GM23338 (cell line): ENCODE measurements at regions not wholly inside any gene's neighbourhood (a gene's known extent, or its start where the extent isn't known, plus 50 kb on each side); places are given as distances from the start of the nearest gene placed in this dataset.

Source experiments
- ATAC-seq: fragments of 200-7000 bp; cut with Tn5 transposase; 3 replicates; pipeline ENCODE4 v1.9.1; 2020
- DNase-seq: peaks from one replicate; pipeline ENCODE4 v3.0.0-alpha.2; 2015; ENCODE audit warnings: low spot score
- H2AFZ ChIP-seq: fragments of 200-600 bp; sonication (generic); 2 replicates; pipeline ENCODE4 v1.8.0; 2016; ENCODE audit warnings: antibody characterized with exemption, mild to moderate bottlenecking, moderate library complexity
- H3F3A ChIP-seq: fragments of 200-600 bp; sonication (generic); replicated peaks from 2 replicates; pipeline ENCODE4 v1.8.0; 2017; ENCODE audit warnings: antibody characterized with exemption, mixed run types, low read depth
- H3K27ac ChIP-seq: fragments of 200-600 bp; sonication (generic); 2 replicates; pipeline ENCODE4 v1.6.1; 2016; ENCODE audit warnings: low read depth
- H3K27me3 ChIP-seq: fragments of 200-600 bp; sonication (generic); 2 replicates; pipeline ENCODE4 v1.8.0; 2016; ENCODE audit warnings: mild to moderate bottlenecking, mixed run types, moderate library complexity; ENCODE audit not compliant: insufficient read depth
- H3K36me3 ChIP-seq: fragments of 200-600 bp; sonication (generic); 2 replicates; pipeline ENCODE4 v1.8.0; 2016; ENCODE audit warnings: mild to moderate bottlenecking; ENCODE audit not compliant: insufficient read depth
- H3K4me1 ChIP-seq: fragments of 200-600 bp; sonication (generic); 2 replicates; pipeline ENCODE4 v1.8.0; 2016; ENCODE audit warnings: mild to moderate bottlenecking, moderate library complexity; ENCODE audit not compliant: insufficient read depth
- H3K4me2 ChIP-seq: fragments of 200-600 bp; sonication (generic); 2 replicates; pipeline ENCODE4 v1.7.1; 2017; ENCODE audit warnings: mixed run types
- H3K4me3 ChIP-seq: fragments of 200-600 bp; sonication (generic); 2 replicates; pipeline ENCODE4 v1.6.1; 2016; ENCODE audit warnings: mixed run types
- H3K79me2 ChIP-seq: fragments of 200-600 bp; sonication (generic); replicated peaks from 2 replicates; pipeline ENCODE4 v1.8.0; 2017; ENCODE audit warnings: mild to moderate bottlenecking; ENCODE audit not compliant: insufficient read depth
- H3K9me2 ChIP-seq: fragments of 200-600 bp; sonication (generic); 2 replicates; pipeline ENCODE4 v1.8.0; 2017; ENCODE audit not compliant: insufficient read depth
- H4K20me1 ChIP-seq: fragments of 200-600 bp; sonication (generic); replicated peaks from 2 replicates; pipeline ENCODE4 v1.8.0; 2017; ENCODE audit warnings: mild to moderate bottlenecking; ENCODE audit not compliant: insufficient read depth
- H3K27ac Mint-ChIP-seq: 2 replicates; pipeline ENCODE4 v1.8.0; 2020; ENCODE audit warnings: inconsistent platforms, mild to moderate bottlenecking, moderate library complexity, mixed read lengths
- H3K27me3 Mint-ChIP-seq: 3 replicates; pipeline ENCODE4 v1.8.0; 2022; ENCODE audit warnings: low read depth, mild to moderate bottlenecking, moderate library complexity, mixed read lengths, inconsistent platforms; ENCODE audit not compliant: insufficient read depth, poor library complexity
- H3K36me3 Mint-ChIP-seq: 3 replicates; pipeline ENCODE4 v1.8.0; 2021; ENCODE audit warnings: low read depth, mild to moderate bottlenecking, inconsistent platforms, moderate library complexity, mixed read lengths
- H3K4me1 Mint-ChIP-seq: 3 replicates; pipeline ENCODE4 v1.8.0; 2020; ENCODE audit warnings: mild to moderate bottlenecking, inconsistent platforms, mixed read lengths
- H3K4me3 Mint-ChIP-seq: 3 replicates; pipeline ENCODE4 v1.8.0; 2021; ENCODE audit warnings: moderate library complexity, mild to moderate bottlenecking, inconsistent platforms, mixed read lengths
- H3K9me3 Mint-ChIP-seq: 3 replicates; pipeline ENCODE4 v1.8.0; 2020; ENCODE audit warnings: moderate library complexity, mild to moderate bottlenecking, inconsistent platforms, mixed read lengths
- CREB1 ChIP-seq: fragments of 250-450 bp; sonication (Bioruptor Pico); IDR thresholded peaks from 2 replicates; pipeline ENCODE4 v1.5.0; 2020; ENCODE audit warnings: low read depth, mild to moderate bottlenecking, moderate library complexity
- ETS1 ChIP-seq: IDR thresholded peaks from 2 replicates; pipeline ENCODE4 v1.6.1; 2016; ENCODE audit warnings: antibody characterized with exemption
- EZH2 ChIP-seq: fragments of 200-600 bp; sonication (generic); IDR thresholded peaks from one replicate; pipeline ENCODE4 v1.8.0; 2017; ENCODE audit warnings: antibody characterized with exemption, mild to moderate bottlenecking, low read depth; ENCODE audit not compliant: unreplicated experiment
- EZH2phosphoT487 ChIP-seq: fragments of 200-600 bp; sonication (generic); IDR thresholded peaks from one replicate; pipeline ENCODE4 v1.8.1; 2018; ENCODE audit warnings: antibody characterized with exemption; ENCODE audit not compliant: unreplicated experiment
- JUNB ChIP-seq: IDR thresholded peaks from one replicate; pipeline ENCODE4 v1.6.1; 2016; ENCODE audit warnings: antibody characterized with exemption; ENCODE audit not compliant: unreplicated experiment
- POLR2AphosphoS5 ChIP-seq: IDR thresholded peaks from 2 replicates; pipeline ENCODE4 v1.6.1; 2016; ENCODE audit warnings: antibody characterized with exemption, low read depth
- STAT1 ChIP-seq: IDR thresholded peaks from one replicate; pipeline ENCODE4 v1.6.1; 2016; ENCODE audit warnings: antibody characterized with exemption; ENCODE audit not compliant: unreplicated experiment
- ZNF331 ChIP-seq: fragments of 250-450 bp; sonication (Bioruptor Pico); IDR thresholded peaks from 2 replicates; pipeline ENCODE4 v1.5.0; 2020; ENCODE audit warnings: low read depth, mild to moderate bottlenecking, moderate library complexity
- ZNF462 ChIP-seq: fragments of 250-450 bp; sonication (Bioruptor Pico); IDR thresholded peaks from 2 replicates; pipeline ENCODE4 v1.5.0; 2020; ENCODE audit warnings: mild to moderate bottlenecking, moderate library complexity

GRCh38 chr10:90430186-90430585 lies 427.7 kb downstream of the HTR7 start:
- Mint-ChIP-seq H3K9me3 (no peaks in the 10 kb centered on the region), H3K4me3 (no peak overlapping the region), H3K4me1 (peaks cover 5% of the 10 kb centered on the region; the same call in 2 of the 3 replicates), H3K27ac (no peak overlapping the region), H3K36me3 (no peaks in the 10 kb centered on the region), H3K27me3 (no peaks in the 10 kb centered on the region)
- no peak overlapping the region for H3K4me2 ChIP-seq
- DNase-seq = no peak
- no peaks in the 10 kb centered on the region for H4K20me1 ChIP-seq
- H3K79me2 ChIP-seq = no peaks in the 10 kb centered on the region
- TF ChIP-seq POLR2AphosphoS5 = no peak
- TF ChIP-seq EZH2 = no peak
- no peak for TF ChIP-seq STAT1
- no peak for TF ChIP-seq JUNB
- no peak for TF ChIP-seq ETS1
- TF ChIP-seq ZNF331 (CRISPR knock-in tag) = no peak
- TF ChIP-seq ZNF462 = no peak
- no peak for TF ChIP-seq EZH2phosphoT487
- no peak for TF ChIP-seq CREB1 (CRISPR knock-in tag)
- H3K4me1 ChIP-seq = no peaks in the 10 kb centered on the region
- ATAC-seq = no peak
- H3K4me3 ChIP-seq = no peak overlapping the region
- H3F3A ChIP-seq = no peaks in the 10 kb centered on the region
- H3K27ac ChIP-seq = no peak overlapping the region
- peaks cover 10% of the 10 kb centered on the region; the same call in 1 of the 2 replicates for H3K9me2 ChIP-seq
- H2AFZ ChIP-seq = no peak overlapping the region
- H3K27me3 ChIP-seq = no peaks in the 10 kb centered on the region
- no peaks in the 10 kb centered on the region for H3K36me3 ChIP-seq
